LNCAP (cell line): ENCODE measurements at regions not wholly inside any gene's neighbourhood (a gene's known extent, or its start where the extent isn't known, plus 50 kb on each side); places are given as distances from the start of the nearest gene placed in this dataset.
A peak's percentile ranks its signal among the peaks of the same experiment; 100 is the strongest.

Source experiments
- TF ChIP-seq, protein P1 (sequence below): fragments of 450-650 bp; IDR thresholded peaks from 2 replicates; pipeline ENCODE4 v1.5.1; 2017; ENCODE audit warnings: mild to moderate bottlenecking

DNA sequence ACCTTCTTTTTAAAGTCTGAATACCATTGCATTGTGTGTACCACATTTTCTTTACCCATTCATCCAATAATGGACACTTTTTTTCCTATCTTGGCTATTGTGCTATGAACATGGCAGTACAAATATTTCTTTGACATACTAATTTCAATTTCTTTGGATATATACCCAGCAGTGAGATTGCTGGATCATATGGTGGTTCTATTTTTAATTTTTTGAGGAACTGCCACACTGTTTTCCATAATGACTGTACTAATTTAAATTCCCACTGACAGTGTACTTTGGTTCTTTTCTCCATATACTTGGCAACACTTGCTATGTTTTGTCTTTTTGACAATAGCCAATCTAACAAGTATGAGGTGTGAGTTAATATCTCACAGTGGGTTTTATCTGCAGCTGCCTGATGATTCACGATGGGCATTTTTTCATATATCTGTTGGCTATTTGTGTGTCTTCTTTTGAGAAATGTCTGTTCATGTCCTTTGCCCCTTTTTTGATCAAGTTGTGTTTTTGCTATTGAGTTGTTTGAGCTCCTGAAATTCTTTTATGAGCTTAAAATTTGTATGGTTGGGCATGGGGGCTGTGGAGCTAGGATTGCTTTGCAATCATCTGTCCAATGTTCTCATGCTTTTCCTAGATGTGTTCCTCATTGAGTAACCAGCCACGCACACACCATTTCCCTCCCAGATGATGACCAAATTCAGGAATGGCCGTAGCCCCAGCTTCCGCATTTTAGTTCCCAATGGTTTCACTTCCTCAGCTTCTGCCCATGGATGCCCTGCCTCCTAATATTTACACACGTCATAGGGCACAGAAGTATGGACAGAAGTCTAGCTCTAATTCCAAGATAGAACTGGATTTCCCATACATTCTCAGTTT is 380.0 kb upstream of the SGCG start:
- TF ChIP-seq, protein P1, sequence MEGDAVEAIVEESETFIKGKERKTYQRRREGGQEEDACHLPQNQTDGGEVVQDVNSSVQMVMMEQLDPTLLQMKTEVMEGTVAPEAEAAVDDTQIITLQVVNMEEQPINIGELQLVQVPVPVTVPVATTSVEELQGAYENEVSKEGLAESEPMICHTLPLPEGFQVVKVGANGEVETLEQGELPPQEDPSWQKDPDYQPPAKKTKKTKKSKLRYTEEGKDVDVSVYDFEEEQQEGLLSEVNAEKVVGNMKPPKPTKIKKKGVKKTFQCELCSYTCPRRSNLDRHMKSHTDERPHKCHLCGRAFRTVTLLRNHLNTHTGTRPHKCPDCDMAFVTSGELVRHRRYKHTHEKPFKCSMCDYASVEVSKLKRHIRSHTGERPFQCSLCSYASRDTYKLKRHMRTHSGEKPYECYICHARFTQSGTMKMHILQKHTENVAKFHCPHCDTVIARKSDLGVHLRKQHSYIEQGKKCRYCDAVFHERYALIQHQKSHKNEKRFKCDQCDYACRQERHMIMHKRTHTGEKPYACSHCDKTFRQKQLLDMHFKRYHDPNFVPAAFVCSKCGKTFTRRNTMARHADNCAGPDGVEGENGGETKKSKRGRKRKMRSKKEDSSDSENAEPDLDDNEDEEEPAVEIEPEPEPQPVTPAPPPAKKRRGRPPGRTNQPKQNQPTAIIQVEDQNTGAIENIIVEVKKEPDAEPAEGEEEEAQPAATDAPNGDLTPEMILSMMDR, result no peak

DNA sequence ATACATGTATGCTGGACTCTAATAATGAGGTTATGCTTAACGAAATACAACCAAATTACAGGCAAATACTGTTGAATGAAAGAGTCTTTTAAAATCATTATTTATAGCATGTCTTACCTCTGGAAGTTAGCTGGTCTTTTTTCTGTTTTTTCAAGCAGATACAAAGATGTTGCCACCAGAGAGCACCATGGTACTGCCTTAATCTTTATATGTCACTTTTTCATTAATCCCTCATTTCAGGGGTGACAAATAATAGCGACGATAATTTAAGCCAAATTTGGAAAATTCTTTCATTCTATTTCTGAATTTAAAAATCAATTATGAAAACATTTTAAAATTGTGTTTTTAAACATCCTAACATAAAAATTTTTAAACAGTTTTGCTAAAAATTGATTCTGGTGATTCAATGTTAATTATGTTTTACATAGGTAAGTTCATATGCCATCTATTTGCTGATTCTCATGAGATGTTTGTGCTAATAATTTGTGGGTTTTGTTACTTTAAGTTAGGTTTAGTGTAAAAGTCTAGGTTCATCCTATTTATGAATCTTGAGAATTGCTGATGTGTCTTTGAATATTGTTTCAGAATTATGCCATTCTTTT is 379.3 kb upstream of the SGCG start:
- TF ChIP-seq, protein P1, result peak; percentile 51

DNA sequence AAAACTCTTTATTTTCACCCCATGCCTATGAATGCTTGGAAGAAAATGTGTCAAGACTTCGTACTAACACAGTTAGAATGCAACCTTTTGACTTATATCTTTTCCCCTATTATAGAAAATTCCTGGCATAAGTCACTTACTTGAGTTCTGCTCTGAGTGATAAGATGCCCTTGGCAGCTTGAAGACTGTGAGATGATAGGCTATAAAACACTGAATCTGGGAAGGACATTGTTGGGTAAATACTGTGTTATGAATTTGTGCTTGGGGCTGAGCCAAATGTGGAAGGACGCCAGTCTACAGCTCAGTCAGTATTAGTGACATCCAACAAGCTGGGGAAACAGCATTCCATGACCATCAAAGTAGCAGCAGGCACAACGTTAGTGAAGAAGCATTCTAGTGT is 368.0 kb upstream of the SGCG start:
- TF ChIP-seq, protein P1, result no peak

DNA sequence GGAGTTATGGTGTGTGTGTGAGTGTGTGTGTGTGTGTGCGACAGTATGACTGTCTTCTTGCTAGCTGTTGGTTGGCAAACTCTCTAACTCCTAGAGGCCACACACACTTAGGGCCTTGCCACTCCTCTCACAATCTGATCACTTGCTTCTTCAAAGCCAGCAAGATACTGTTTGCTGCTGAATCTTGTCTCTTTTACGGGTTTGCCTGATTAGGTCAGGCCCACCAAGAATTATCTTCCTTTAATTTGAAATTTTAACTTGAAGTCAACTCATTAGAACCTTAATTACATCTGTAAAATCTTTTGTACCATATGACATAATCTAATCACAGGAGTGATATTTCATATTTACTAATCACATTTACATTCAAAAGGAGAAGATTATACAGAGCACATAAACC is 359.2 kb upstream of the SGCG start:
- TF ChIP-seq, protein P1, result no peak

DNA sequence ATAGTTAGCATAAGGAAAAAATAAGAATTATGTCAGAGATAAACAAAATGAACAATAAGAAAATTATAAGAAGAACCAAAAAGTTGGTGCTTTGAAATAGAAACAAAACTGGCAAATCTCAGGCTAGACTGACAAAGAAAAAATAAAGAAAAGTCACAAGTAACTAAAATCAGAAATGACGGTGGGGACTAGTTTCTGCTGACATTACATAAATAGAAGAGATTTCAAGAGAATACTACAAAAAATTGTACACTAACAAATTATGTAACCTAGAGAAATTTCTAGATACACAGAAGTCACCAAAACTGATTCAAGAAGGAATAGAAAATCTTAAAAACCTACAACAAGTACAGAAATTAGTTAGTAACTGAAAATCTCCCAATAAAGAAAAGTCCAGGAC is 355.6 kb upstream of the SGCG start:
- TF ChIP-seq, protein P1, result no peak

DNA sequence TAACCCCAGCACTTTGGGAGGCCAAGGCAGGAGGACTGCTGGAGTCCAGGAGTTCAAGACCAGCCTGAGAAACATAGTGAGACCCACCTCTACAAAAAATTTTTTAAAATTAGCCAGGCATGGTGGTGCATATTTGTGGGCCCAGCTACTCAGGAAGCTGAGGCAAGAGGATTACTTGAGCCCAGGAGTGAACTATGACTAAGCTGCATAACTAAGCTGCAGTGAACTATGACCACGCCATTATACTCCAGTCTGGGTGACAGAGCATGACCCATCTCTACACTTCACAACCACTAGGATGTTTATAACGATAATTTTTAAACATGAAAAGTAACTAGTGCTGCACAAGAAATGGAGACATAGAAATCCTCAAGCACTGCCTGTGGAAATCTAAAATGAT is 352.7 kb upstream of the SGCG start:
- TF ChIP-seq, protein P1, result no peak

DNA sequence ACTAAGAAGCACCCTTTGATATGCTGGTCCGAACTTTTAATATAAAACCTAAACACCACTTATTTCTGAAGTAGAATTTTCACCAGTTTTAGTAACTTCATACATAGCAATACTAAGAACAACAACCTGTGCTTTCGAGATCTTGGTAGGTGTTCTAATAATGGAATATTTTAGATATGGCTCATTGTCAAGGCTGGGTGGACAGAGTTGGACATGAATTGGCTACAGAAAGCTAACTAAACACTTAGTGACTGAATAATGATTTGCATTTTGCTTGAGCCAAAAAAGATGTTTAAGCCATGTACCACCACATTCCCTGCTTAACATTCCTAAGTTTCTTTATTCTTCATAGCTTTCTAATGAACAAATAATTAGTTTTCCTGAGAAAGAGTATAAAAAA is 344.3 kb upstream of the SGCG start:
- TF ChIP-seq, protein P1, result no peak
